Effector memory CD8-positive, alpha-beta T cell (primary cell): ENCODE measurements at regions not wholly inside any gene's neighbourhood (a gene's known extent, or its start where the extent isn't known, plus 50 kb on each side); places are given as distances from the start of the nearest gene placed in this dataset.

Experiments used
- ATAC-seq: fragments of 150-1000 bp; cut with Tn5 transposase; replicated peaks from 2 replicates; pipeline ENCODE4 v1.10.0; 2021; ENCODE audit warnings: mild to moderate bottlenecking, moderate library complexity
- DNase-seq, 3 experiments: peaks; one replicate each; pipeline ENCODE4 v3.0.0; 2021
- H3K27ac Mint-ChIP-seq, 2 donors: one replicate each; pipeline ENCODE4 v1.8.0; 2022; ENCODE audit warnings: mild to moderate bottlenecking in 2 of 2, mixed read lengths in 2 of 2, moderate library complexity in 2 of 2
- H3K27me3 Mint-ChIP-seq, 2 donors: one replicate each; pipeline ENCODE4 v1.8.0; 2022; ENCODE audit warnings: mixed read lengths in 2 of 2
- H3K36me3 Mint-ChIP-seq: one replicate; pipeline ENCODE4 v1.8.0; 2022; ENCODE audit warnings: mild to moderate bottlenecking, moderate library complexity, mixed read lengths; ENCODE audit not compliant: insufficient read depth
- H3K4me1 Mint-ChIP-seq, 2 donors: one replicate each; pipeline ENCODE4 v1.8.0; 2022; ENCODE audit warnings: low read depth in 2 of 2, mixed read lengths in 2 of 2
- H3K4me3 Mint-ChIP-seq, 2 donors: one replicate each; pipeline ENCODE4 v1.8.0; 2022; ENCODE audit warnings: mild to moderate bottlenecking in 2 of 2, mixed read lengths in 2 of 2, moderate library complexity in 2 of 2
- H3K9me3 Mint-ChIP-seq, 2 donors: one replicate each; pipeline ENCODE4 v1.8.0; 2022; ENCODE audit warnings: mixed read lengths in 2 of 2

DNA sequence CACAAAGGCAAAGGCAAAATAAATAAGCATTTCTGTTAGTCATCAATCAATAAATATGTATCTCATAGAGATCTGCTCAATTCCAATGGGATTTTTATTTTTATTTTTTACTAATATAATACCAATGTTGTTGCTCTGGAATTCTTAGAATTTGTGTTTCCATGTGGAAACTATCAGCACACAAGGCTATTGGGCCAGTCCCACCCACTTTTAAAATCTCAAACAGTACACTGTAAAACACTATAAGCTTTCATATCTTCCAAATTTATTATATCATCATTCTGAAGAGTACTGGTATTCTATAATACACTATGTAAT, 563.8 kb upstream of the MARCKS start:
- H3K27me3 Mint-ChIP-seq = no peaks in the 10 kb centered on the region
- H3K9me3 Mint-ChIP-seq = peaks cover 0 to 8% of the 10 kb centered on the region in 2 donors
- H3K4me3 Mint-ChIP-seq = no peak overlapping the region
- ATAC-seq = no peak
- H3K4me1 Mint-ChIP-seq = no peaks in the 10 kb centered on the region
- H3K36me3 Mint-ChIP-seq = no peaks in the 10 kb centered on the region
- DNase-seq = no peak
- H3K27ac Mint-ChIP-seq = no peak overlapping the region

DNA sequence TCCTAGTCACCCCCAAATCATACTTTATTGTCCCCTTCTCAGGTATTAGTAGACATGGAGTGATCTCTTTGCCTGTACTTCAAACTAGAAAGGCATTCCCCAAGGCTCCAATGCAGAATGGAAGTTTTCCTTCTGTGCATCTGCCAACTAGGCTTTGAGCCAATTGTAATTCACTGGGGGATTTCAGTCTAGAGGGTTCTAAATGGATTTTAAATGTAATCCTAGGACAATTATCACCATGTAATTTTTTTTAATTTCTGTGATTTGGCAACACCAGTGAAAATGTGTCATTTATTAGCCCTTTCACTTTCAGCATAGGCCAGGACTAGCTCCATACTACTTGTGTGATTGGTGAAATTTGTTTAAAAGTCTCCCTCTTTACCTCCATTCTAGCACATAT, 557.6 kb upstream of the MARCKS start:
- H3K4me1 Mint-ChIP-seq = no peaks in the 10 kb centered on the region
- no peaks in the 10 kb centered on the region for H3K27me3 Mint-ChIP-seq
- no peak for ATAC-seq
- no peak overlapping the region for H3K4me3 Mint-ChIP-seq
- no peak overlapping the region for H3K27ac Mint-ChIP-seq
- peaks cover 0 to under 1% of the 10 kb centered on the region in 2 donors for H3K9me3 Mint-ChIP-seq
- no peak for DNase-seq
- H3K36me3 Mint-ChIP-seq = no peaks in the 10 kb centered on the region

DNA sequence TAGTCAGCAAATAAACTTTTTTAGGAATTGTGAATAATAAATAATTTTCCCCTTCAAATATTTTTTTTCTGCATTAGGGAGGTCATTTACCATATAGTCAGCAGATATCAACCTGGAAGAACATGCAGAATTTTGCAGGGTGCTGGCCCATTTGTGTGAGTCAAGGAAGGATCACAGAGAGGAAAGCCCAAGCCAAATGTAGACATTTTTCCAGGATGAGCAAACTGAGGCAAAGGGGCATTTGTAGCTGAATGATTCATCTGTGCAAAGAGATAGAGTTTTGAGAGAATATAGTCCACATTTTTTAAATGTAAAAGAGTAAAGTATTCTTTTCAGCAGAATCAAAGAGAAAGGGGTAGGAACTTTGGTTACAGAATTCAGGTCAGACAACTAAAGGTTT, 555.5 kb upstream of the MARCKS start:
- Mint-ChIP-seq H3K36me3 (no peaks in the 10 kb centered on the region), H3K4me1 (no peaks in the 10 kb centered on the region), H3K27me3 (no peaks in the 10 kb centered on the region), H3K9me3 (no peaks in the 10 kb centered on the region), H3K27ac (no peak overlapping the region), H3K4me3 (no peak overlapping the region)
- ATAC-seq = no peak
- DNase-seq = no peak

- ATAC-seq (no peak), DNase-seq (no peak)
- no peaks in the 10 kb centered on the region for H3K27me3 Mint-ChIP-seq
- H3K9me3 Mint-ChIP-seq = no peaks in the 10 kb centered on the region
- H3K4me1 Mint-ChIP-seq = no peaks in the 10 kb centered on the region
- no peak overlapping the region for H3K4me3 Mint-ChIP-seq
- H3K36me3 Mint-ChIP-seq = no peaks in the 10 kb centered on the region
- no peak overlapping the region for H3K27ac Mint-ChIP-seq
These were observed 553.0 kb upstream of the MARCKS start for GRCh38 chr6:113304116-113304515.

GRCh38 chr6:113306552-113307145, 550.5 kb upstream of the MARCKS start:
- Mint-ChIP-seq H3K36me3 (no peaks in the 10 kb centered on the region), H3K27me3 (no peaks in the 10 kb centered on the region), H3K27ac (no peak overlapping the region), H3K4me3 (no peak overlapping the region), H3K9me3 (no peaks in the 10 kb centered on the region), H3K4me1 (no peaks in the 10 kb centered on the region)
- peak in 2 of 3 experiments; percentile 2 to 9 for DNase-seq
- ATAC-seq = peak; percentile 32

GRCh38 chr6:113308266-113308665, 548.9 kb upstream of the MARCKS start:
- Mint-ChIP-seq H3K4me1 (no peaks in the 10 kb centered on the region), H3K9me3 (no peaks in the 10 kb centered on the region), H3K36me3 (peaks cover 4% of the 10 kb centered on the region), H3K27ac (no peak overlapping the region), H3K4me3 (no peak overlapping the region), H3K27me3 (no peaks in the 10 kb centered on the region)
- ATAC-seq (no peak), DNase-seq (no peak)

- Mint-ChIP-seq H3K27ac (no peak overlapping the region), H3K4me1 (no peaks in the 10 kb centered on the region), H3K4me3 (no peak overlapping the region), H3K9me3 (peaks cover 0 to 1% of the 10 kb centered on the region in 2 donors), H3K27me3 (no peaks in the 10 kb centered on the region), H3K36me3 (peaks cover 4% of the 10 kb centered on the region)
- DNase-seq = no peak
- ATAC-seq = no peak
These were observed 543.3 kb upstream of the MARCKS start for GRCh38 chr6:113313841-113314240.

- DNase-seq (no peak), ATAC-seq (no peak)
- no peak overlapping the region for H3K27ac Mint-ChIP-seq
- no peak overlapping the region for H3K4me3 Mint-ChIP-seq
- H3K27me3 Mint-ChIP-seq = no peaks in the 10 kb centered on the region
- no peaks in the 10 kb centered on the region for H3K4me1 Mint-ChIP-seq
- peaks cover 4% of the 10 kb centered on the region for H3K36me3 Mint-ChIP-seq
- H3K9me3 Mint-ChIP-seq = peaks cover 0 to 1% of the 10 kb centered on the region in 2 donors
These were observed 542.0 kb upstream of the MARCKS start for GRCh38 chr6:113315165-113315564.

DNA sequence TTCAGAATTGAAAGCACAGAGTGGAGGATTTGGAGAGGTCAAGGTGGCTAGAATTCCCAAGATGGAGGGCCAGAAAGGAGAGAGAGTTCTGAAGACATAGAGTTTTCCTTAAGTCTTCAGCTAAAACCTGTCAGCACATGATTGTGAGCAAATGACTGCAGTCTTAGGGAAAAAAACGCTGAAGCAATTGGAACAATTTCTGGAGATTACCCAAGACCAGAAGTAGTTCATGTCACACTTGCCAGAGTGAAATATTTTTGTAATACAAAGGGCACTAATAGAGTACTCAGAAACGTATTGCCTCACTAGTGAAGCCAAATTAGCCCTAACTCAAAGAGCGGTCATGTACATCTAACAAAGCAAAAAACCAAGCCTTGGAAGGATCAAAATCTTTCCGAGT, 541.3 kb upstream of the MARCKS start:
- Mint-ChIP-seq H3K27ac (no peak overlapping the region), H3K9me3 (peaks cover 0 to 1% of the 10 kb centered on the region in 2 donors), H3K4me1 (no peaks in the 10 kb centered on the region), H3K36me3 (peaks cover 4% of the 10 kb centered on the region), H3K27me3 (no peaks in the 10 kb centered on the region), H3K4me3 (no peak overlapping the region)
- ATAC-seq = no peak
- DNase-seq = no peak

DNA sequence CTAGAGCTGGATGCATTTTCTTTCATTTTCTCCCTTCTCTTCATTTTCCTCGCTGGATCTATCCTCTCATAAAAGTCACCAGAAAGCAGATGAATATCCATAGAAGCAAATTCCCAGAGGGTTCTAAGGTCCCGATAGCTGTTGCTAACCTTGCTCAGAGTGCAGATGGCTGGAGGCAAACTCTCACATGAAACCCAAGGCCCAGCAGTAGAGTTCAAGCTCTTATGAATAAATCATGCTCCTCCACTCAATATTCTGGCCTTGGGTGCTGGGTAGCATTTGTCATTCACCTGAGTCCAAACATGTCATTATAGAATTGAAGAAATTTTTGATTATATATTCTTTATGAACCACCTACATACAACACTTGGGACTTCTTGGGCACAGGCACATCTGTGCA, 539.7 kb upstream of the MARCKS start:
- Mint-ChIP-seq H3K4me1 (no peaks in the 10 kb centered on the region), H3K4me3 (no peak overlapping the region), H3K36me3 (peaks cover 3% of the 10 kb centered on the region), H3K27ac (no peak overlapping the region), H3K27me3 (no peaks in the 10 kb centered on the region), H3K9me3 (peaks cover 0 to 2% of the 10 kb centered on the region in 2 donors)
- no peak for ATAC-seq
- no peak for DNase-seq

- Mint-ChIP-seq H3K9me3 (peaks cover 0 to 3% of the 10 kb centered on the region in 2 donors), H3K4me1 (no peaks in the 10 kb centered on the region), H3K27ac (no peak overlapping the region), H3K4me3 (no peak overlapping the region), H3K36me3 (no peaks in the 10 kb centered on the region), H3K27me3 (no peaks in the 10 kb centered on the region)
- no peak for ATAC-seq
- no peak for DNase-seq
These were observed 539.1 kb upstream of the MARCKS start for GRCh38 chr6:113317891-113318574.

GRCh38 chr6:113318575-113318917, 538.6 kb upstream of the MARCKS start:
- H3K27me3 Mint-ChIP-seq = no peaks in the 10 kb centered on the region
- H3K4me1 Mint-ChIP-seq = no peaks in the 10 kb centered on the region
- no peak overlapping the region for H3K27ac Mint-ChIP-seq
- DNase-seq (no peak), ATAC-seq (no peak)
- H3K9me3 Mint-ChIP-seq = peaks cover 0 to 3% of the 10 kb centered on the region in 2 donors
- H3K4me3 Mint-ChIP-seq = no peak overlapping the region
- no peaks in the 10 kb centered on the region for H3K36me3 Mint-ChIP-seq

DNA sequence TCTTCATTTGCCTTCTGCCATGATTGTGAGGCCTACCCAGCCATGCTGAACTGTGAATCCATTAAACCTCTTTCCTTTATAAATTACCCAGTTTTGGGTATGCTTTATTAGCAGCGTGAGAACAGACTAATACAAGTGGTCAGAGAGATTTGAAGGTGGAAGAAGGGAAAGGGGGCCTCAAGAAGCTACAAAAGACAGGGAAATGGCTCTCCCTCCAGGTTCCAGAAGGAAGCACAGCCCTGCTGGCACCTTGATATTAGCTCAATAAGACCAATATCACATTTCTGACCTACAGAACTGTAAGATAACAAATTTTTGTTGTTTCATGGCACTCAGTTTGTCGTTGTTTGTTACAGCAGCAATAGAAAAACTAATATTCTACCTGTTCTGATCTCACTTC, 536.5 kb upstream of the MARCKS start:
- H3K4me1 Mint-ChIP-seq = no peaks in the 10 kb centered on the region
- no peak overlapping the region for H3K4me3 Mint-ChIP-seq
- H3K27me3 Mint-ChIP-seq = no peaks in the 10 kb centered on the region
- H3K36me3 Mint-ChIP-seq = no peaks in the 10 kb centered on the region
- peaks cover 0 to 2% of the 10 kb centered on the region in 2 donors for H3K9me3 Mint-ChIP-seq
- ATAC-seq (no peak), DNase-seq (no peak)
- no peak overlapping the region for H3K27ac Mint-ChIP-seq

- Mint-ChIP-seq H3K27ac (no peak overlapping the region), H3K4me1 (no peaks in the 10 kb centered on the region)
These were observed 530.4 kb upstream of the MARCKS start for GRCh38 chr6:113326781-113327180.

More at GRCh38 chr6:113326781-113327180, 530.4 kb upstream of the MARCKS start:
- Mint-ChIP-seq H3K36me3 (no peaks in the 10 kb centered on the region), H3K9me3 (peaks cover 0 to 4% of the 10 kb centered on the region in 2 donors), H3K4me3 (no peak overlapping the region), H3K27me3 (no peaks in the 10 kb centered on the region)
- ATAC-seq = no peak
- DNase-seq = no peak
